Ureter (tissue), 1 donor: ENCODE measurements at regions not wholly inside any gene's neighbourhood (a gene's known extent, or its start where the extent isn't known, plus 50 kb on each side); places are given as distances from the start of the nearest gene placed in this dataset.

Experiments
- DNase-seq: peaks from one replicate; pipeline ENCODE4 v3.0.0-alpha.2; 2020; ENCODE audit warnings: low spot score
- donor health status: DM: yes; HTN: yes; CAD: no.

DNA sequence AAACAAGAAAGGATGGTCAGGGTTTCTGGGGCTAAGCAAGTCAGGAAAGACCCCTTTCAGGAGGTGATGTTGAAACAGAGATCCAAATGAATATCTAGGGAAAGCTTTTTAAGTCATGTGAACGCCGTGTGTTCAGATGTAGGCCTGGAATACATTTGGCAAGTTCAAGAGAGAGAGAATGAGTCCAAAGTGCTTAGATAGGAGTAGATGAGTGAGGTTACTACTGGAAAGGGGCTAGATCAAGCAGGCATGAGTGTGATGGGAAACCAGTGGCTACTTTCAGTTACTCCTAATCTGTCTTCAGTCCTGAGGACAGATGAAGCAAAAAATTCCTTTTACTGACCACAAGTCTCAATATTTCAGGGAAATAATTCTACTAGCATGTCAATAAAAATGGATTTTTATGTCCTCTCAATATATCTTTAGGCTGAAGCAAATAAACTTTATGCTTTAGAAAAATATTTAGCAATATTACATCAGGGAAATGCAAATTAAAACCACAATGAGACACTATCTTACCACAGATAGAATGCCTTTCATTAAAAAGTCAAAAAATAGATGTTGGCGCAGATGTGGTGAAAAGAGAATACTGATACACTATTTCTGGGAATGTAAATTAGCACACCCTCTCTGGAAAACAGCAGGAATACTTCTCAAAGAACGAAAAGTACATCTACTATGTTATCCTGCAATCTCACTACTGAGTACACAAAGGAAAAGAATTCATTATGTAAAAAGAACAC, 1085.0 kb upstream of the TENM4 start:
- no peak for DNase-seq

DNA sequence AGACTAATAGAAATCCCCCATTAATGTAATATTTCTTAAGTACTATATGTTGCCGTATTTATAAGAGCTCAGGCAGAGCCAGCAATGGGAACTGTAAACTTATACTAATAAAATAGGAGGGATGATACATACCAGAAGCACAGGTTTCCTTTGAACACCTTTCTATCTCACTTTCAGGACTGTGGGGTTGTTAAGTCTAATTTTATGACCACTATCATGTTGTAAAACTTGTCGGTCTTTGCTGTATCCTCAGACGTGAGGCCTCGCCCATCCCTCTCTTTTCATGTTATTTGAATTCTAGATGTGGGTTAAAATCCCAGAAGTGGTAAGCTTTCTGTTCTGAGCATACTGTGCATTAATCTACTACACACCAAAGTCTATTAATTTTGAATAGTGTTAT, 1083.5 kb upstream of the TENM4 start:
- no peak for DNase-seq

DNA sequence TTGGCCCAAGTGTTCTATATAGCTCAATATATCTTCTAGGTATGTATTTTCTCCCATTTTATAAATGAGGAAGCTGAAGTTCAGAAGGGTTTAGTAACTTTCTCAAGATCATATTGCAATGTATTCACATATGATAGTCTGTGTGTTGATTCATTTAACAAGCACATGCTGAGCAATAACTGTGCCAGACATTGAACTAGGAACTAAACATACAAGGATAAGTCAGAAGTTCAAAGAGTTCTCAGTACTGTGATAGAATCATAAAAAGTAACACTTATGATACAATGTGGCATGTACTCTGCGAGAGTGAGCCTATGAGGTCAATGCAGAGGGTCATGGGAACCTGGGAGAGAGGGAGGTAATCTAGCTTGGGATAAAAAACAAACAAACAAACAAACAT, 1082.2 kb upstream of the TENM4 start:
- no peak for DNase-seq

DNA sequence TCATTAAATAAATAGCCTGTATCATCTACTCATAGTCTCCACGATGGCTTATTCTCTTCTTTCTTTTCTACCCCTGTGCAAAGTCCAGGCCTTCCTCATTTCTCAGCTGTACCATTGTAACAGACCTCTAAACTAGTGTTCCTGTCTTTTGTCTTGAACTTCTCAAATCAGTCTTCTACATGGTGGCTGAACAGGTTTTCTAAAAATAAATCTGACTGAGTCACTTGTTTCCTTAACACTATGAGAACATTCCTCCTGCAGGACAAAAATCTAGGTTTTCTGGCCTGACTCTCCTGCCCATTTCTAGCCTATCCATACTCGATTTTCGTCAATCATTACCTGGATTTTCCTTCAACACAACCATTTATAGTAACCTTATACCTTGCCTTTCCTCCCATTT, 1080.8 kb upstream of the TENM4 start:
- DNase-seq, result no peak

DNA sequence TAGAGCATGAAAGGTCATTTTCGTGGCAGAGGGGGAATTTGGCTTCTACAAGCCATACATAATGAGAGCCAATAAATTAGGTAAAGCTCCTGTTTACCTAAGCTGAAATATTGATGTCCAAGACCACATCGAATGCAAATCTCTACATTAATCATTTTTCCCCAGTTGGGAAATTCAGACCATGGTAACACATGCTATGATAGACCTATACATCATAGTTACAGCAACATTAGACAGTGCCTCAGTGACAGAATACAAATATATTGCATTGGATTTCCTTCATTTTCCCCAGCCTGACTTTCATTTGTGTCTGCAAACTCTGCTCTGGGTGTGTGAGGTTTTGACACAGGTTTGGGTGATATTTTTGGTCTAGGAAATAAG, 1079.7 kb upstream of the TENM4 start:
- DNase-seq, result no peak

DNA sequence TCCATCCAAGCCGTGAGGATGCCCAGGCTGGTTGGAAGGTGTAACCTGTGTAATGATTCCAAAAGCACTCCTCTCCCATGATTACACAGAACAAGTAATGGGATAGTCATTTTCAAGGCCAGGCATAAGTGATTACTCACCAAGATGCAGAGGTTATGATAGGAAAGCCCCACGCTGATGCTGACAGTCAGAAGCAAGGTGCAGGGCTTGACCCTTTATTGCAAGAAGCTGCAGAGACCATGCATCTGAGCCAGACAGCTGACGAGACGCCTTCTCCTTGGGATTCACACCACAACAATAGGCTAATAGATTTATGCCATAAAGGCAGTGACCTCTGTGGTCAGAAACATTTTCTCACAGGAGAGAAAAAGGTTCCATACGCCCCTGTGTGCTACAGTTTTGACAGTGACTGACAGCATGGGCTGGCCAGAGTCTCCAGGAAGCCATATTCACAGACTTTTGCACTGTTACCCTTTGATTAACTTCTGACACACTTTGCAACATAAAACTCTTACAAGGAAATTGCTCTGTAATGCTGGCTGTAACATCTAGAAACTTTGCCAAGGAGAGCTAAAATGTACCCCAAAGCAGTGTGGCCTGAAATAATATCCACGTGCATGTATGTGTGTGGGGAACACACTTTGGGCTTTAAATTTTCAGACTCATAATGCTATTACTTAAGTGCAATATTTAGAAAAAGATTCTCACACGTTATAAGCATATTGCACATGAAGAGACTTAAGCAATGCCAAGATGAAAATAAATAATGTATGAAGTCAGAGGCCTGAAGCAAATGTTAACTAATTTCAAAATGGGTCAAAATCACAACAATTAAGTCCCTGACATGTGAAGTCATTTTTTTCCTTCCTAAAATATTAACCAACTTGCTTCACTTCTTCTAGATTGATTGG, 1079.0 kb upstream of the TENM4 start:
- DNase-seq, result no peak

DNA sequence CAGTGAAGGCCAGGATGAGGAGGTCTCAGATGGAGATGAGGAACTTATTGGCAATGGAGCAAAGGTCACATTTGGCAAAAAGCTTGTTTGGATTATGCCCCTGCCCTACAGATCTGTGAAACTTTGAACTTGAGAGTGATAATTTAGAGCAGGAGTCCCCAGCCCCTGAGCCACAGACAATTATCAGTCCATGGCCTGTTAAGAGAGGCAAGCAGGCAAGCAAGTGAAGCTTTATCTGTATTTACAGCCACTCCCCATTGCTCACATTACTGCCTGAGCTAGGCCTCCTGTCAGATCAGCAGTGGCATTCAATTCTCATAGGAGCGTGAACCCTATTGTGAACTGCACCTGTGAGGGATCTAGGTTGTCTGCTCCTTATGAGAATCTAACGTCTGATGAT, 1076.9 kb upstream of the TENM4 start:
- no peak for DNase-seq

DNA sequence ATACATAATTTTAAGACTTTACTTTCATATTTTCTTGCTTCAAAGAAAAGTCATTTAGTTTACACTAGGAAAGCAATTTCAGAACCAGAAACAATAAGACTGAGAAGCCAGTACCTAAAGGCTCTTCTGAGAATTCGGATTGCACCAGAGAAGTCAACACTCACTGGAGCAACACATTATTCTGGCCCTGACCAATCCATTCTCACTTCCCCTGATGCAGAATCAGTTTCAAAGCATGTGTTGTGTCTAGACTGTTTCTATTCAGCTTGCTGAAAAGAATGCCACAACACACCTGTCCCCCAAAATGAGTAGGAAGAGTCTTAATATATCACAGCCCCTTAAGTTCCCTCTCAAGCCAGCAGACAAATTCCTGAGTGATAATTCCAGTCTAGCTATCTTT, 1074.3 kb upstream of the TENM4 start:
- no peak for DNase-seq

DNA sequence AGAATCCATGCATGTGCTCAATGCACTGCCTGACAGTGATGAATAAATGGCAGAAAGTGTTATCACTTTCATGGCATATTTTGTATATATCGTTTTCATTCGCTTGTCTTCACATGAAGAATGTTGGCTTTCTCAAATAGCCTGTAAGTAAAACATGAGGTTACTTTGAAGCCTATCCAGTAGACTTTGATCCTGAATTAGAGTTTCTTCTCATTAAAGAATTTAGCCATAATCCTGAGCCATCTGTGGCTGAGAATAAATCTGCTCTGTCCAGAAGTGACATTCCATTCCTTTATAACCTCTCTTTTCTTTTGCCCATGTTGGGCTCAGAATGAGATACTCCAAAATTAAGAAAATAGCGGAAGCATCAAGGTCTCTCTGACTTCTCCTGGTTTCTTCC, 1071.7 kb upstream of the TENM4 start:
- no peak for DNase-seq

DNA sequence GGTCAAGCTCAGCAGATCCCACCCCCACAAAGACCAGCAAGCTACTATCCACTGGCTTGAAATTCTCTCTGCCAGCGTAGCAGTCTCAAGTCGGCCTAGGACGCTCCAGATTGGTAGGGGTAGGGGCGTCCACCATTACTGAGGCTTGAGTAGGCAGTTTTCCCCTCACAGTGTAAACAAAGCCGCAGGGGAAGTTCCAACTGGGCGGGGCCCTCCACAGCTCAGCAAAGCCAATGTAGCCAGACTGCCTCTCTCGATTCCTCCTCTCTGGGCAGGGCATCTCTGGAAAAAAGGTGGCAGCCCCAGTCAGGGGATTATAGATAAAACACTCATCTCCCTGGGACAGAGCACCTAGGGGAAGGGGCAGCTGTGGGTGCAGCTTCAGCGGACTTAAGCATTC, 1064.9 kb upstream of the TENM4 start:
- DNase-seq, result no peak

DNA sequence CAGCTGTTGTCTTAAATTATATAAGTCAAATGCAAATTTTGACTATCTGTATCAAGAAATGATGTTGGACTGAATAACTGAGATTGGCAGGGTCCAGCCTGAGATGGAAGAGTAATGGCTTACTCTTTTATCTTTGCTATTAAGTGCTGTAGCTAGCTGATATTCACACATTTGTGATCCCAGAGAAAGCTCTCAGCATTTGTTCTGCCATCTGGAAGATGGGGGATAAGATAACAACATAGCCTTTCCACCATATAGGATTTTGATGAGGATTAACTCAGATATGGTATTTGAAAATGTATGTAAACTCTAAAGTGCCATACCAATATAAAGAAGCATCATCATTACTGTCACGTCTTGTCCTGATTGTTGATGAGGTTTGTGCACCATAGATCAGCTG, 1063.2 kb upstream of the TENM4 start:
- no peak for DNase-seq

DNA sequence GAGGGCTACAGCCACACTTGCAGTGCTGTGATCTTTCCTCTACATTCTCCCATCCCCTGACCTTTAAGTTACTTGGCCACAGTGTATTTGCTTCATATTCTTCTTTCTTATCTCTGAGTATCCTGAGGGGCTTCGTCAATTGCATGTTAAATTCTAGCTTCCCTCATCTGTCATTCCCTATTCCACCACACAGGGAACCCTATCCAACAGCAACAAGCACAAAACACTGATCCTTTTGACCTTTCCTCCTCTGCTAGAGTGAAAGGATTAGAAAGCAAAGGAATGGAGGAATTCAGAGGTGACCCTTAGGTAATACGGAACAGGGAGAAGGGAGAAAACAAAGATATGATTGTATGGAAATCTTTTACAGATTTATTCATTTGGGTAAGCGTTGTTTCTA, 1061.7 kb upstream of the TENM4 start:
- no peak for DNase-seq

DNA sequence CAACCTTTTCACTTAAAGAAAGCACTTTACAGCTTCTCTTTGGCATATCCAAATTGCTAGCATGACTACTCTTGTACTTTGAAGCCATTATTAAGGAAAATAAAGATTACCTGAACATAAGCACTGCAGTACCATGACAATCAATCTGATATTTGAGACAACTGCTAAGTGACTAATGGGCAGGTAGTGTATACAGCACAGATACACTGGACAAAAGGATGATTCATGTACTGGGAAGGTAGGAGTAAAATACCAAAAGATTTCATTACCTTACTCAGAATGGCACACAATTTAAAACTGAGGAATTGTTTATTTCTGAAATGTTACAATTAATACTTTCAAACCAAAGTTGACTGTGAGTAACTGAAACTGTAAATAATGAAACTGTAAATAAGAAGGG, 1054.3 kb upstream of the TENM4 start:
- no peak for DNase-seq

DNA sequence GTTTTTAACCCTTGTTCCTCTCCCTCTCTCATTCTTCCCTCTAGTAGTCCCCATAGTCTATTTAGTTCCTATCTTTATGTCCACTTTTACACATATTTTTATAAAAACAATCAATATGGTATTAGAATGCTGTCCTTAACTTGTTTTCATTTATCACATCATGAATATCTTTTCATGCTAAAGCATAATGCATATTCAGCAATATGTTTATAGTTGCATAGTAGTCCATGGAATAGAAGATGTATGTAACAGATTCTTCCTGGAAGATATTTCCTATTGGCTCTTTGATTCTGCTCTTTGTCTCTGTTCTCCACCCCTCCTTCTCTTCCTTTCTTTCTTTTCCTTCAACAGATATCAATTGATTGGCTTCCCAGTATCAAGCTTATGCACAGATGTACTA, 1047.1 kb upstream of the TENM4 start:
- no peak for DNase-seq

DNA sequence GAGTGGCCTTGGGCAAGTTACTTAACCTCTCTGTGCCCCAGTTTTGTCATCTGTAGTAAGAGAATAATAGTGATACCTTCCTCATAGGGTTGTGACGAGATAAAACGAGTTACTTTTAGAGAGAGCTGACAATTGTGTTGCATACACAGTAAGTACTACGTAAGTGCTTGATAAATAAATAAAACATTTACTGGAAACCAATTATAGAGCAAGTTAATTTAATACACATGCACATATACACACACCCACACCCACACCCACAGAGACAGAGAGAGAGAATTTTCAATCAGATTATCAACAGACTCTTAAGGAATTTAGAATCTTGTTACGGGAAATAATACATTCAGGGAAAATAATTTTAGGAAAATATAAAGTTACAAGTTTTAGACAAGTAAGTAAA, 1045.8 kb upstream of the TENM4 start:
- DNase-seq, result no peak

DNA sequence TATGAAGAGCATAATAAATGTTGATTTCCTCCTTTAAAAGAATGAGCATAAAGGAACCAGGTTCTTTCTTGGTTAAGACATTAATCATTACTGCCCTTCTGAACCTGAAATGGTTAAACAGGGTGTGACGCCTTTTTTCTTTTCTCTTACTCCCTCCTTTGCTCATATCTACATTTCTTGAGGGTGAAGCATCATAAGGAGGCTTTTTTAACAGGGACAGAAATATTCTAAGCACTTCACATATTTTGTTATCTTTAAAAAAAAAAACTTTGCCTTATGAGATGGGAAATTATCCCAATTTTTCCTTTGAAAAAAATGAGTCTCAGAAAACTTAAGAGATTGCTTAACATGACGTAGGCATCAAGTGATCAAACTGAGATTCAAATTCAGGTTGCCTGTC, 1036.3 kb upstream of the TENM4 start:
- no peak for DNase-seq

DNA sequence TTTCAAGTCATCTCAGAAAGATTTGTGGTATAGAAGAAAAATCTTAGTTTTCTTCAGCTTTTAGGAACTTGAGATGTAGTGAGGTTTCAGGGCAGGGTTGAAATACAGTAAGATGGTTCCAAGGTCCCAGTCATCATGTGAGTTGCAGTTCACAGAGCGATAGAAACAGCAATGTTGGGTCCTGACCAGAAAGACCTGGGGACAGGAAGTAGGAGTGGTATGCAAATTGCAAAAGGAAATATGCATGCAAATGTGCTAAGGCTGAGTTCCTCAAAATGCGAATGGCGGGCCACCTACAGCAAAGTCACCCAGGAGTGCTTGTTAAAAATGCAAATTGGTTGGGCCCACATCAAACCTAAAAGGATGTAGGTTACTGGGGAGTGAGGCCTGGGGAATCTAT, 1032.7 kb upstream of the TENM4 start:
- DNase-seq, result no peak

DNA sequence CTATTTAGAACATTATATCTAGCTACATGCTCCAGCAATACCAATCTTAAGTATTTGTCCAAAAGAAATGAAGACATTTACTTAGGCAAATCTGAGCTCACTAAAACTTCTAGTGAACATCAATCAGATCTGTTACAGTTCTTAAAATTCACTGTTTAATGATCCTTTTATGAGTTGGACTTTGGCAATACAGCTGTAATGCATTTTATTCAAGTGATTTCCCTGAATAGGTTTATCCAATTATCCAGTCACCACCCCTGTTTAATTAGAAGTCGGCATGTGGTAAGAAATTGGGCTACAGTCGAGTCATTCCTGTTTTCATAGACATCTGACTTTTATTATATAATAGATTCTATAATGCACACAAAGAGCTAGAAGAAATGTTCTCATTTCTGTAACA, 1029.0 kb upstream of the TENM4 start:
- DNase-seq, result no peak

DNA sequence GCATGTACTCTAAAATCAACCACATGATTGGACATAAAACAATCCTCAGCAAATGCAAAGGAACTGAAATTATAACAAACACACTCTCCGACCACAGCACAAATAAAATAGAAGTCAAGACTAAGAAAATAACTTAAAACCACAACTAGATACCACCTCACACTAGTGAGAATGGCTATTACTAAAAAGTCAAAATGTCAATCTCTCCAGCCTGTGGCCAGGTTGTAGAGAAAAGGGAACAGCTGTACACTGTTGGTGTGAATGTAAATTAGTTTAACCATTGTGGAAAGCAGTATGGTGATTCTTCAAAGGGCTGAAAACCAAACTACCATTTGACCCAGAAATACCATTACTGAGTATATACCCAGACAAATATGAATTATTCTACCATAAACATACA, 1025.7 kb upstream of the TENM4 start:
- no peak for DNase-seq

DNA sequence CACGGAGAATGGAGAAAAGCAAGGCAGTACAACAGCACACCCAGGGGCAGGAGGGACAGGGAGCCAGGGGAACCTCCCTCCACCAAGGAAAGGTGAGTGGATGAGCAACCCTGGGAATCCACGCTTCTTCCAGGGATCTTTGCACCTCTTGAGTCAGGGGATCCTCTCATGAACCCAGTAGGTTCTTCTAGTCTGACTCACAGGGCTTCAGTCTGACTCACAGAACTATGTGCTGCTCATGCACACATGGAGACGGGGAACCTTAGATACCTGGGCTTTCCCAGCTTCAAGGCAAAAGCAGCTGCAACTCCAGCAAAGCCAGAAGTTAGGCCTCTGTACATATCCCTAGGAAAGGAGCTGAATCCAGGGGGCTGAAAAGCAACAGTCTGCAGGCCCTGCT, 1021.4 kb upstream of the TENM4 start:
- no peak for DNase-seq

DNA sequence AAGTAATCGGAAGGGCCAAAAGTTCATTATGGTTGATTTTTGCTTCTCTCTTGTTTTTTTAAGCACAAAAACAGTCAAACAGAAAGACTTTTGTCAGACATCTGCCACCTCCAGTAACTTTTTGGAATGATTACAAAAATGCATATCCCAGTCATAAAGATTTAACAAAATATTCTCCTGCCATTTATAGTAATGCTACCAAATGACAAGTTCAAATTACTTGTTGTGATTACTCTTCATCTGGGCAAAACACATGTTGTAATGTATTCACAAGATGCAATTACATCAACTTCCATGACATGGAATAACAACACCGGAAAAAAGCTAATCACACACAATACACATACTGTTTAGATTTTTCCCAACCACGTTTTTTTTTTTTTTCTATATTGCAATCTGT, 1017.5 kb upstream of the TENM4 start:
- DNase-seq, result no peak

DNA sequence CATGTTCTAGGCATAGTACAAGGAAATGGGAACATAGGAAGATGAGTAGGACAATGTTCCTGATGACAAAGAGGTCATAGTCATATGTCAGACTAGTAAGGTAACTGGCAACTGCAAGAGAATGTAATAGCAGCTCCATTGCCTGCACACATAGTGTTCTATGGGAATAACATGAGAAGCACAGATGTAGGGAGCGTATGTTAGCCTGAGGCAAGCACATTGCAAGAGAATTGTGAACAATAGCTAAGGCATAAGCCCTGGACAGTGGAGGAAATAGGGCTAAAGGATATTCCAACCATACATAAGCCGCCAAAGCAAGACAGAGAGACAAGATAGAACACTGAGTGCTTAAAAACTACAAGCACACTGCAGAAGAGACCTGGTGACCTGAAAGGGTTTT, 1017.0 kb upstream of the TENM4 start:
- no peak for DNase-seq

DNA sequence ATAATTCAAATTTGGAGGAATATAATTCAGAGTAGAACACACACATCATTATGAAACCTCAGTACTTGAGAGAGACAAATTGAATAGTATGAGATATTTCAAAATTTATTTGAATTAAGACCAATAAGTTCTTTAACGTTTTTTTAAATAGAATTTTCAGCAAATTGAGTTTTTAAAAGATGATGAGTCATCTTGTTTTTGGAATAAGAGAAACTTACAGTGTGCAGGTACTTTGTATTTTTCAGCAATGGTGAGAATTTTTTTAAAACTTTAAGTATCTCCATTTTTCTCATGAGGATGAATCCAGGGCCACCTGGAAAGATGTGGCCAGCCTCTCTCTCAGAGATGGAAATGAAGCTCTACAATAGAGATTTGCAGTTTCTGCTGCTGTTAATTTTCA, 1015.0 kb upstream of the TENM4 start:
- no peak for DNase-seq

DNA sequence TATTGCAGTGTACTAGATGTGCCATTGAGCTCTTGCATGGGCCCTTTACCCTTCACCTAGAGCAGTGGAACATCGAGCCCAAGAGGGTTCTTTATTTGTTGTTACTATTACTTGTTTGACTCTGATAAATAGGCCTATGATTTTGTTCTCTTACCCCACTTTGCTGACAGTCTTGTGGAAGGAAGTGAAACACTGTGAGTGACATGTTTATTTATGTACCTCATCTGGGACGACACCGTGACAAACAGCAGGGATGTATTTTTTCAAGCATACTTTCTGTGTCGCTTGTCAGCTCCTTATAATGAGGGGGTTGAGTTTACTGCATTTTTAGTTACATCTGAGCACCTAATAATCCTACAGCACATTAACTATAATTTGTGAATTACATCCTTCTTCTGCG, 1010.3 kb upstream of the TENM4 start:
- no peak for DNase-seq
